ENCODE measurements at regions not wholly inside any gene's neighbourhood (a gene's known extent, or its start where the extent isn't known, plus 50 kb on each side); places are given as distances from the start of the nearest gene placed in this dataset.
"Not testable (repeated sequence)": the region's sequence is repeated elsewhere in the genome, so short reads cannot be mapped to it uniquely, and the experiment has no call there.

- no peak for DNase-seq
- H3K4me3 ChIP-seq (ENCODE audit: low read depth, low read length): no peak overlapping the region
- H3K36me3 ChIP-seq: no peaks in the 10 kb centered on the region
- no peaks in the 10 kb centered on the region; the same call in 1 of the 2 replicates for H3K9me3 ChIP-seq
- TF ChIP-seq CTCF (IDR thresholded peaks at IDR 0.05; ENCODE audit: low read depth, low read length): no peak
- H3K4me1 ChIP-seq: no peaks in the 10 kb centered on the region
- no peaks in the 10 kb centered on the region for H3K27me3 ChIP-seq
These were observed 66.1 kb upstream of the TMPRSS2 start for GRCh38 chr21:41573902-41574690.

- Histone ChIP-seq H3K27me3 (no peaks in the 10 kb centered on the region), H3K9me3 (no peaks in the 10 kb centered on the region), H3K36me3 (no peaks in the 10 kb centered on the region), H3K4me1 (no peaks in the 10 kb centered on the region), H3K4me3 (ENCODE audit: low read depth, low read length) (no peak overlapping the region)
- TF ChIP-seq CTCF (IDR thresholded peaks at IDR 0.05; ENCODE audit: low read depth, low read length): no peak
- no peak for DNase-seq
These were observed 64.1 kb upstream of the TMPRSS2 start for GRCh38 chr21:41571938-41572510.

DNA sequence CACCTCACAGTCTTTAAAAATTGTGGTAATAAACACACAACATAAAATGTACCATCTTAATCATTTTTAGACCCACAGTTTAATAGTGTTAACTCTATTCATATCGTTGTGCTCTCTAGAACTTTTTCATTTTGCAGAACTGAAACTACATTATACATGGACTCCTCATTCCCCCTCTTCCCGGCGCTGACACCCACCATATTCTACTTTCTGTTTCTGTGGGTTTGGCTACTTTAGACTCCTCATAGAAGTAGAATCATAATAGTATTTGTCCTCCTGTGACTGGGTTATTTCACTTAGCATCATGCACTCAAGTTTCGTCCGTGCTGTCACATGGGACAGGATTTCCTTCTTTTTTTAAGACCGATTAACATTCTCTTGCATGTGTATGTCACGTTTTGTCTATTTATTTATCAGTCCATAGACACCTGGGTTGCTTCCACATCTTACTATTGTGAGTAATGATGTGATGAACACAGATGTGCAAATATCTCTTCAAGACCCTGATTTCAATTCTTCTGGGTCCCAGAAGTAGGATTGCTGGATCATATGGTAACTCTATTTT lies 62.9 kb upstream of the TMPRSS2 start:
- no peaks in the 10 kb centered on the region for H3K36me3 ChIP-seq
- H3K4me1 ChIP-seq: no peaks in the 10 kb centered on the region
- no peak for DNase-seq
- H3K9me3 ChIP-seq: no peaks in the 10 kb centered on the region
- TF ChIP-seq CTCF (IDR thresholded peaks at IDR 0.05; ENCODE audit: low read depth, low read length): no peak
- no peak overlapping the region for H3K4me3 ChIP-seq (ENCODE audit: low read depth, low read length)
- no peaks in the 10 kb centered on the region for H3K27me3 ChIP-seq

DNA sequence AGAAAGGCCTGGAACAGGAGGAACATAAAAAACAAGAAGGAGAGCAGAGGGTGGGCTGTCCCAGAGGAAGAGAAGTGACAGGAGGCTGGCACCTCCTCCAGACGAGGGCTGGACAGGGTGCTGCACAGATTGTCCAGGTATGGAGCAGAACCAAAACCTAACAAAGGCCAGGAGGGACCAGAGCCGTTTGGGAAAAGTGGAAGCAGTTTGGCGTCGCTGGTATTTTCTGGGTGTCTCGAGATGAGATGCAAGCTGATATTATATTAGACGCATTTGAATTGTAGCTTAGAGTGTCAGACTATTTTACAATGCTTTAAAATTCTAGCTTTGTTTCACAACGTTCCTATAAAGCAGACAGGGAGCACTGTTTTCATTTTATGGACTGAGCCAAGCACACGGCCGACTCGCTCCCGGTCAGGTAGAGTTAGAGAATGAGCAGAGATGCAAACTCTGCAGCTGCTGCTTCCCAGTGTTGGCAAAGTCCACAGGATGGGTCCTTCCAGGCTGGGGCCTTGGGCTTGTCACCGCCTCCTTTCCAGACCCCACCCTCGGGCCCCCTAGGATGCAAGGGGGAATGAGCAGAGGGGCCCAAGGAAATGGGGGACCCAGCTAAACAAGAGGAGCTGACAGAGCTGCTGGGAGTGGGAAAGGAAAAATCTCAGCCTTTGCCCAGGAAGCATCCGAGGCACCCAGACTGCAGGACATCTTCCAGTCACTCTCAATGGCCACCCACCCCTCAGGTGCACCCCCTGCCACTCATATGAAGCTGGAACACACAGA lies 60.8 kb upstream of the TMPRSS2 start:
- H3K9me3 ChIP-seq: no peaks in the 10 kb centered on the region

GRCh38 chr21:41567901-41568510 lies 60.0 kb upstream of the TMPRSS2 start:
- Histone ChIP-seq H3K27me3 (no peaks in the 10 kb centered on the region), H3K4me3 (ENCODE audit: low read depth, low read length) (no peak overlapping the region), H3K4me1 (no peaks in the 10 kb centered on the region), H3K36me3 (no peaks in the 10 kb centered on the region), H3K9me3 (no peaks in the 10 kb centered on the region)
- no peak for TF ChIP-seq CTCF (IDR thresholded peaks at IDR 0.05; ENCODE audit: low read depth, low read length)
- no peak for DNase-seq

More for the DNA sequence above, 60.8 kb upstream of the TMPRSS2 start:
- H3K4me1 ChIP-seq: no peaks in the 10 kb centered on the region
- no peak overlapping the region for H3K4me3 ChIP-seq (ENCODE audit: low read depth, low read length)
- no peak for TF ChIP-seq CTCF (IDR thresholded peaks at IDR 0.05; ENCODE audit: low read depth, low read length)
- no peaks in the 10 kb centered on the region for H3K36me3 ChIP-seq
- H3K27me3 ChIP-seq: no peaks in the 10 kb centered on the region
- DNase-seq: no peak

GRCh38 chr21:41567237-41567636 lies 59.3 kb upstream of the TMPRSS2 start:
- DNase-seq; H3K27me3 ChIP-seq; H3K4me1 ChIP-seq; H3K9me3 ChIP-seq; H3K36me3 ChIP-seq; H3K4me3 ChIP-seq (ENCODE audit: low read depth, low read length): not testable (repeated sequence)
